GM19452 (cell line): ENCODE measurements at regions not wholly inside any gene's neighbourhood (a gene's known extent, or its start where the extent isn't known, plus 50 kb on each side); places are given as distances from the start of the nearest gene placed in this dataset.
"Not testable (repeated sequence)": the region's sequence is repeated elsewhere in the genome, so short reads cannot be mapped to it uniquely, and the experiment has no call there.

ENCODE experiments used
- ATAC-seq: cut with Tn5 transposase; IDR thresholded peaks from one replicate; pipeline ENCODE4 v1.9.1; 2021; ENCODE audit not compliant: unreplicated experiment

DNA sequence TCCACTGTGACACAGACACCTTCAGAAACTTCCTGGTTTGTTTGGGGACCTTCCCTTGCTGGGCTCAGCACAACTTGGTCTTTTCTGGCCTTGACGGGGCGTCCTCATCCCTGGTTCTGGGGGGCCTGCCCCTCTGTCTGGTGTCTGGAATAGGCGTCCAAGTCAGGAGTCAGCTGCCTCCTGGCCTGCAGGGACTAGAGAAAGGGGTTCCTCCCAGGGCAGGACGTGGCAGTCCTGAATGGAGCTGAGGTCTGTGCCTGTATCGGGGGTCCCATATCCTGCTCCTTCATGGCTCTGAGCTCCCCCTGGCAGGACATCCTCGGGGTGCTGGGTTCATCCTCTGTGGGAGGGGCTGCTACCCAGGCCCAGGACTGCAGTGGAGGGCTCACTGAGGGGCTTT lies 384.0 kb downstream of the TMEM121 start:
- ATAC-seq, result no peak

GRCh38 chr14:105911006-105911847 lies 384.8 kb downstream of the TMEM121 start:
- ATAC-seq, result no peak

DNA sequence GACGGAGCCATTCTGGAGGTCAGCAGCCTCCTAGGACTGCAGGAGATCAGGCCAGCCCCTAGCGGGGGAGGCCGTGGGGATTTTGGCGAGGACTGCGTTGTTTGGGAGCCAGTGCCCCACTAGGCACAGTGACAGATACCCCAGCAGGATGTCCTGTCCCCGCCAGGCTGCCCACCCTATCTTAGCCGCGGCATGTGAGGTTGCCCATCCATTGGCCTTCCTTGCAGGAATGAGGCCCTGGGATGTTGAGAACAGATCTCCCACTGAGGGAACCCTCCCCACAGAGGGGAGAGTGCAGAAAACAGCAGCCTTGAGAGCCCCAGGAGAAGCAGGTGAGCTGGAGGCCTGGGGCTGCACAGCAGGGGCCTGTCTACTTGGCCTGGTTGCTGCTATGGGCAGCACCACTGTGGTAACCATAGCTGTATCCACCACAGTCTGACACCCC lies 385.5 kb downstream of the TMEM121 start:
- not testable (repeated sequence) for ATAC-seq

DNA sequence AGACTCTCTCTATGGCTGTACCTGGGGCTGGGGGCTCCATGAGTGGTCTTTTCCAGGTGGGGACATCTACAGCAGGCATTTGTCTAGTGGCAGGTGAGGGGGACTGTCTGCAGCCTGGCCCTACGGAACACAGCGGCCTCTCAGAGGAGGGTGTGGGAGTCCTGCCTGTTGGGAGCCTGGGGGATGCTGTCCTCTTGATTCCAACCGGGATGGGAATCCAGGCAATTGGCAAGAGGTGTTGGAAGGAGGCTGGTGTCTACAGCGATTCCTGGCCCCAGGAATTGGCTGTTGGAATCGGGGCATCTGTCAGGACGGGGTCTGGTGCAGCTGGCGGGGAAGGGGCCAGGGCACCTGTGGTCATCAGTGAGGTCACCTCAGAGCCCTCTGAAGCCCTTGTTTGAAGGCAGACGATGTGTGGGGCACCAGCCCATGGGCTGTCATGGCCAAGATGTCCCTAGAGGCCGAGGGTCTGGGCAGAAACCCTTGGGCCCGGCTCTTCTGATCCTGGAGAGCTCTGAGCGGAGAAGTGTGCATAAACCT lies 386.3 kb downstream of the TMEM121 start:
- ATAC-seq, result no peak

DNA sequence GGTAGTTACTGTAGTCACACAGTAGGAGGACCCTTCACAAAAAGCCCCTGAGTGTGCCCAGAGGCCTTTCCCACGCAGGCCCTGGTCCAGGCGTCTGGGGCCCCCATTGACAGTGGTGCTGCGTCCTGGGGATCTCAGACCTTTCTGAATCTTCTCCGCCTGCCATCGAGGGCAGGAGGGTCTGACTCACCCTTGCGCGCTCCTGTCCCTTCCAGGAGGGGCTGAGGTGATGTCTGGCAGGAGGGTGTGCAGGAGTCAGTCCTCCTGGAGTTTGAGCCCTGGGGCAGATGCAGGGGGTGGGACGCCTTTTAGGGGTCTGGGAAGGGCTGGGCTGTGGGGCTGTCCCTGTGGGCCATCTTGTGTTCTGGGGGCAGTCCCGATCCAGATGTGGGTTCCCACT lies 386.8 kb downstream of the TMEM121 start:
- ATAC-seq, result no peak

DNA sequence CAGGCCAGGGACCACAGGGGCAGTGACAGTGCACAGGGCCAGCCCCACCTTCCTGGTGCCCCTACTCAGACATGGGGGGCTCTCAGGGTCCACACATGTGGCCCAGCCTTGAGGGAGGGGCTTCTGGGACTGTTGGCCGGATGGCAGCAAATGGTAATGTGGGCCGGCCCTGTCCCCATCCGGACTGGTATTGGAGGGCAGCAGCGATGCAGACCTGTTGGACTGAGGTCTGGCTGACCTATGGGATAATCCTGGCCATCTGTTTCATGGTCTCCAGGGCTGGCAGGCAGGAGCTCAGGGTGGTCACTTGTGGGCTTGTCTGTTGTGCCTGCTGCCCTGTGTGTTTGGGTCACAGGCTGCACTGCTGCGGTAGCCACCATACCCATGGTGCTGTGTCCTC lies 387.5 kb downstream of the TMEM121 start:
- no peak for ATAC-seq

DNA sequence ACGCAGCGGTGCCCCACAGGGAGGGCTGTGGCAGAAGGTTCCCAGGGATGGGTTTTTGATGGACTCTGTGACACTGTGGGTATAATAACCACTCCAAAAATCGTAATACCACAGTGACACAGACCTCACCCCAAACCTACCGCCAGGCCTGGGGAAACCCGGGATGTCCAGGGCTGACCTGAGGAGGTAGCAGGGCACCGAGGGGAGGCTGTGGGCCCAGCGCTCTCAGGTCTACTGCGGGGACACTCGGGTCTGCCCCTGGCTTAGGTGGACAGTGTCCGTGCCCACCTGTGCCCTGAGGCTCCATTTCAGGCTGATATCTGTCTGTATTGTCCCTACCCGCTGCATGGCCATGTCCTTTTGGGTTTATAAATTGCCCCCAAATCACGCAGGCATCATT lies 387.9 kb downstream of the TMEM121 start:
- not testable (repeated sequence) for ATAC-seq

- ATAC-seq, result no peak
These were observed 388.5 kb downstream of the TMEM121 start for GRCh38 chr14:105914738-105915385.

- ATAC-seq, result not testable (repeated sequence)
These were observed 389.2 kb downstream of the TMEM121 start for GRCh38 chr14:105915546-105915945.

DNA sequence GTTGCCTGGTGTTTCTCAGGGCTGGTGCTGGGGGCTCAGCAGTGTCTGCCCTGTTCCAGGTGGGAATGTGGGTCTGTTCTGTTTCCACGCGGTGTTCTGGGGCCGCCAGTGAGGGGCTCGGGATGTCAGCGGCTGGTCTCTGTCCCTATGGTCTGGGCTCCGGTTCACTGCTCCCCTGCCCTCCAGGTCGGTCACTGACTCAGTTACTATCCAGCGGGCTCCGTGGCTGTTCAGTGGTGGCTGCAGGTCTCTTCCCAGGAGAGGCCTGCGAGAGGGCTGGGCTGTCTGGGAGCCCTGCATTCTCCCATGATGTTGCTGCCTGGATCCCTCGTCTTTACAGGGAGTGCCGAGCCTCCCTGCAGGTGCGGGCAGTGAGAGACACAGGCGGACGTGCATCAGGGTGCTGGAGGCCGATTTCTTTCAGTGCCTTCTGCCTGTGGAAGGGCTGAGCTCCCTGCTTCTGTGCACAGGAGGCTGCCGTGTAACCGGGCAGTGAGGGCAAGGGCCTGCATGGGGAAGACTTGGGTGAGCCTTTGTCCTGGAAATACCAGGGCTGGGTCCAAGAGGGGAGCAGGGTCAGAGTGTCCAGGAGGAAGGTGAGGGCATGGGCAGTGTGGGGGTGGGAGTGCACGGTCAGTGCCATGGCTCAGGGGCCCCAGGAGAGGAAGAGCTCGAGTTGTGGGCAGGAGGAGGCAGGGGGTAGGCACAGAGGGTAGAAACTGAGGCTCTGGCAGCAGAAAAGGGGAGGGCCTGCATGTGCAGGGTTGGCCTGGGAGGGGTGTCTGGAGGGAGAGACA lies 391.0 kb downstream of the TMEM121 start:
- not testable (repeated sequence) for ATAC-seq

- no peak for ATAC-seq
These were observed 391.6 kb downstream of the TMEM121 start for GRCh38 chr14:105917933-105918436.

DNA sequence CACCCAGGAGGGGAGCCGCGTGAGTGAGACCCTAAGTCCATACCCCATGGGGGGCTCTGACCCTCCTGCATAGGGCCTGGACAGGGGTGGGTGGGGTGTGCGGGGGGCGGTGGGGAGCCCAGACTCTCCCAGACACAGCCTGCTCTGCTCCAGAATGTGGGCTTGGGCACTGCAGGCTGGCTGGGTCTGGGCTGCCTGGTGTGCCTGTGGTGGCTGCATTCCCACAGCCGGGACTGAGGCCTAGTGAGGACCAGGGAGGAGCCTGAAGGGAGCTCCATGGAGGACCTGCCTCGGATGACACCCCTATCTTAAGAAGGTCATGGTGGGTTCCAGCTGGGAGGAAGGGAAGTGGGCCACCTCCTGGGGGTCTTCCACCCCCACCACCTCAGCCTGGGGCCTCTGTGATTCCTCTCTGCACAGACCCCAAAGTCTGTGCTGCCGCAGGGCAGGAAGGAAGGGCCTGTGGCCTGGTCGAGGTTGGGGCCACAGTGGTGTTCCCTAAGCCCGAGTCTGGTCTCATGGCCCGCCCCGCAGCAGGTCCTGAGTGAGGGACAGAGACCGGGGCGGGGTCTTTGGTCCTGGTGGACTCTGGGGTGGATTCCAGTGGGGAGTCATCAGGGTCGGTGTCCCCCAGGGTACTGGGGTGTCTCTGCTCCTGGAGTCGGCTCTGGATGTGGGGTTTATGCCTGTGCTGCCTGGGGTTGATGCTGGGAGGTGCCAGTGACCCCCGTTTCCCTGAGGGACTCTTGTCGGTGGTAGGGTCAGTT lies 392.3 kb downstream of the TMEM121 start:
- ATAC-seq, result no peak

- ATAC-seq, result no peak
These were observed 393.2 kb downstream of the TMEM121 start for GRCh38 chr14:105919458-105920150.

DNA sequence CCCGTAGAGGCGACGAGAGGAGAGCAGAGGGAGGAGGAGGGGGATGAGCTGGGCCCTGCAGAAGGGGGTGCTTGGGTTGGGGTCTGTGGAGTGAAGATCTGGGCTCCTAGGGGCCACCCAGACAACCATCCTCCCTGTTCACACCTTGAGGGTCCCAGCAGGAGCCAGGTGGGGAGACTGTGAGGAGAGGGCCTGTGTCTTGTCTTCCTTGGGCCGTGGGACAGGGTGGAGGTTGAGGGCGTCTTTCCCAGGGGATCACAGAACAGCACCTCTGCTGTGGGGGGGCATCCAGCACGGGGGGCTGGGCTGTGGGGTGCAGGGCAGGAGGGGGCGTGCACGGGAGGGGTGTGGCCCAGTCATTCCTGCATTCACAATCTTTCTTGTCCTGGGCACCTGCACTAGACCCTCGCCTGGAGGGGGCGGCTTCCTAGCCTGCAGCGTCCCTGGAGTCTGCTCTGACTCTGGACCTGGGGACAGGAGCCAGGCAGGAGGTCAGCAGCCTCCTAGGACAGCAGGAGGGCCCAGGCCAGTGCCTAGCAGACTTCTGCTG lies 393.8 kb downstream of the TMEM121 start:
- not testable (repeated sequence) for ATAC-seq

DNA sequence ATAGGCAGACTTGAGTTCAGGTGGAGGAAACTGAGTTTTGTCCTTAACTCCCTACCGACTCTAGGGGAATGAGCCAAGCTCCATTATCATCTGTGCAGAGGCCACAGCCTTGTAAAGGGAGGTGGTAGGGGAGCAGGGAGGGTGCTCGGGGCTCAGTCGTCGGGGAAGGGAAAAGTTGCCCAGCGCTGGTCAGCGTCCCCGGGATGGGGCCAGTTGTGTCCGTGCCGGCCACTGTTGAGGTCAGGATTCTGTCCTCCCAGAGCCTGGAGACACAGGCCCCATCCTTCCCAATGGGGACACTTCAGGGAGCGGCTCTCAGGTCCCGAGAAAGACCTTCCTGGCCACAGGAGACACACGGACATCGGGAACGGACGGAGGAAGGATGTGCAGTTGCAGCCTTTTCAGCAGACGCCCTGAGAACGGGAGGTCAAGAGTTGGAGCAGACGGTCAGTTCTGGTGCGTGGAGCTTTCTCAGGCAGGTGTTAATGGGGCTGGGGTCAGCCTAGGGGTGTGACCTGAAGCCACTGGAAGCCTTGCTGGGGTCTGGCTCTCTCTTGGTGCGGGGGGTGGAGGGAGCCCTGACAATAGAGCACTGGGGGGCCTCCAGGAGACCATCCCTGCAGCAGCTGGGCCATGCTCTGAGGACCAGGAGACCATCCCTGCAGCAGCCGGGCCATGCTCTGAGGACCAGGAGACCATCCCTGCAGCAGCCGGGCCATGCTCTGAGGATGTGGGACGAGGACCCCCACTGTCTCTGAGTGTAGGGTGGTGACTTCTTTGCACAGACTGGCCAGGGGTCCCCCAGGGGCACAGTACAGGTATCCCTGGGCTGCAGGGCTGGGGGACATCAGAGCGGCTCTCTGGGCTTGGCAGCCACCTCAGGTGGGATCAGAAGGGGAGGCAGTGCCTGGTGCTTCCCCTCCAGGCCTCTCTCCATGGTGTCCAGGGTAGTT lies 394.7 kb downstream of the TMEM121 start:
- not testable (repeated sequence) for ATAC-seq

- not testable (repeated sequence) for ATAC-seq
These were observed 395.4 kb downstream of the TMEM121 start for GRCh38 chr14:105921781-105922180.

DNA sequence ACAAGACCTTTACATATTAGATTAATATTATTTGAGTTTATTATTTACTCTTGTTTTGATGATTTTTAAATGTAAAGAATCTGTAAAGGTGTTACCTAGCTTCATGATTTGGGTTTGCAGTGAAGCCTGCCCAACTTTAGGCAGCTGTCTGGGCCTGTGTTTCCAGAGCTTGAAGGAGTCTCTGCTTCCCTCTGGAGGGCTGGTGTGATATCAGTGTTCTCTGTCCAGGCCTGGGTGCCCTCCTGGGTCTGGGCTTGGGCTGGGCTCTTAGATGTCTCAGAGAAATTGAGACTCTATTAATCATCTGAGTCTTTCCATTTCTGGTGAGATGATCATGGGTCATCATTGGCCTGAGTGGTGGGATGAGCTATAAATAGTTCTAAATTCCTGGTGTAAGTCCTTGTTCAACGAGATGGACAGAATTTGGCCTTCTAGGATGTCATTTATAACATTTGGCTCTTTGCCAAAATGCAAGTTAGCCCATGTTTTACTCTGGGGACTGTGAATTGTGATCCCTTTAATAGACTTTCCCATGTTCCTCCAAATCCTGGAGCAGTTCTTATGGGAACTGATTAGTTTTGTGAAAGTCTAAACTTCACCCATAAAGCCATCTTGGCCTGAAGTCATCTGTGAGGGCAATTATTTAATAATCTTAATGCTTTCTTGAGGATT lies 397.3 kb downstream of the TMEM121 start:
- ATAC-seq, result not testable (repeated sequence)
